K562 (cell line): ENCODE measurements at regions not wholly inside any gene's neighbourhood (a gene's known extent, or its start where the extent isn't known, plus 50 kb on each side); places are given as distances from the start of the nearest gene placed in this dataset.

Source experiments
- ATAC-seq: fragments of 200-7000 bp; cut with Tn5 transposase; 3 replicates; pipeline ENCODE4 v1.9.1; 2020; ENCODE audit warnings: moderate library complexity
- BruUV-seq: library from RNA; stranded (reverse); fragments of 400-500 nt; replicated peaks from 2 replicates; lab custom pipeline; 2021; lab: Mats Ljungman, UMichigan
- CTCF ChIA-PET: fragments of 300-600 bp; formaldehyde crosslinking; extraction: SDS; loops from one replicate; lab custom pipeline; 2021; ENCODE audit warnings: low intra/inter-chr PET ratio; lab: Yijun Ruan, JAX
- POLR2A ChIA-PET: fragments of 300-600, 350-650 bp; sonication (Branson Sonifier 250); formaldehyde crosslinking; extraction: SDS; loops from one replicate; lab custom pipeline; 2021; ENCODE audit warnings: antibody characterized with exemption, inconsistent platforms; lab: Yijun Ruan, JAX
- DNase-seq, 4 experiments: peaks; one replicate each; pipeline versions ENCODE4 v3.0.0 to v3.0.0-alpha.2; 2011 to 2018; ENCODE audit warnings: low spot score in 3 of 4, mixed read lengths in 3 of 4; ENCODE audit errors: extremely low read depth in 1 of 4
- FAIRE-seq: peaks from 2 replicates; lab custom pipeline; 2011; peaks lifted over from hg19 to GRCh38; lab: Jason Lieb, UNC
- H2AFZ ChIP-seq: 2 replicates; pipeline ENCODE4 v1.6.0; 2011; ENCODE audit warnings: low read depth, low read length, control low read depth, inconsistent platforms
- H3K27ac ChIP-seq: fragments of 200-600 bp; 3 replicates; pipeline ENCODE4 v1.8.0; 2011; ENCODE audit warnings: low read depth, mild to moderate bottlenecking, control low read depth, inconsistent platforms, low read length, moderate library complexity, mixed read lengths; ENCODE audit errors: extremely low read depth
- H3K27me3 ChIP-seq, 2 experiments: fragments of 300-600 bp in 1 of 2; 2 replicates in 1 of 2; 3 replicates in 1 of 2; pipeline versions ENCODE4 v1.6.0 to v1.8.0; 2011; ENCODE audit warnings: inconsistent platforms in 2 of 2, low read length in 2 of 2, mild to moderate bottlenecking in 1 of 2, mixed read lengths in 1 of 2, moderate library complexity in 1 of 2; ENCODE audit not compliant: control insufficient read depth in 2 of 2, insufficient read depth in 2 of 2
- H3K36me3 ChIP-seq: fragments of 300-600 bp; 3 replicates; pipeline ENCODE4 v1.8.0; 2011; ENCODE audit warnings: mild to moderate bottlenecking, low read length, inconsistent platforms; ENCODE audit not compliant: control insufficient read depth, insufficient read depth
- H3K4me1 ChIP-seq, 2 experiments: fragments of 200-600 bp in 1 of 2; replicated peaks in 1 of 2; 2 replicates in 1 of 2; 3 replicates in 1 of 2; pipeline versions ENCODE4 v1.5.1 to v1.8.0; 2011; ENCODE audit warnings: inconsistent platforms in 2 of 2, low read length in 2 of 2, mild to moderate bottlenecking in 1 of 2, mixed read lengths in 1 of 2, moderate library complexity in 1 of 2; ENCODE audit not compliant: control insufficient read depth in 2 of 2, insufficient read depth in 2 of 2
- H3K4me2 ChIP-seq: 2 replicates; pipeline ENCODE4 v1.6.1; 2011; ENCODE audit warnings: low read length, control low read depth, inconsistent platforms, mixed read lengths; ENCODE audit not compliant: insufficient read depth
- H3K4me3 ChIP-seq: fragments of 200-600 bp; sonication (generic), shearing (Covaris generic); 2 replicates; pipeline ENCODE4 v1.5.1; 2016; ENCODE audit warnings: control low read depth, inconsistent platforms
- H3K79me2 ChIP-seq: fragments of 200-600 bp; 3 replicates; pipeline ENCODE4 v1.8.0; 2011; ENCODE audit warnings: low read length, inconsistent platforms; ENCODE audit not compliant: control insufficient read depth, insufficient read depth
- H3K9ac ChIP-seq, 2 experiments: 2 replicates each; pipeline versions ENCODE4 v1.6.0 to v1.6.1; 2011; ENCODE audit warnings: low read depth in 2 of 2, low read length in 2 of 2, control low read depth in 1 of 2, inconsistent platforms in 1 of 2, mild to moderate bottlenecking in 1 of 2, mixed read lengths in 1 of 2; ENCODE audit not compliant: insufficient read depth in 1 of 2
- H3K9me1 ChIP-seq: one replicate; pipeline ENCODE4 v1.6.0; 2011; ENCODE audit warnings: inconsistent platforms, mild to moderate bottlenecking, low read length, moderate library complexity; ENCODE audit not compliant: control insufficient read depth, insufficient read depth
- H3K9me3 ChIP-seq: replicated peaks from 2 replicates; pipeline ENCODE4 v1.5.1; 2011; ENCODE audit warnings: low read depth, low read length, inconsistent platforms; ENCODE audit not compliant: control insufficient read depth, insufficient read depth
- H4K20me1 ChIP-seq: replicated peaks from 2 replicates; pipeline ENCODE4 v1.6.1; 2011; ENCODE audit warnings: low read length, inconsistent platforms, mixed read lengths; ENCODE audit not compliant: control insufficient read depth, insufficient read depth
- BRD9 ChIP-seq: fragments of 450-650 bp; IDR thresholded peaks from 2 replicates; pipeline ENCODE4 v1.6.1; 2018; ENCODE audit warnings: low read depth; ENCODE audit not compliant: partially characterized antibody
- DPF2 ChIP-seq: fragments of 450-650 bp; IDR thresholded peaks from 2 replicates; pipeline ENCODE4 v1.6.1; 2016
- ELF4 ChIP-seq: fragments of 450-650 bp; formaldehyde crosslinking; IDR thresholded peaks from 2 replicates; pipeline ENCODE4 v1.4.0; 2022; ENCODE audit warnings: missing genetic modification characterization
- FOXA3 ChIP-seq, 2 experiments: fragments of 450-650 bp in 1 of 2; sonication (generic) in 1 of 2; formaldehyde crosslinking; IDR thresholded peaks in 1 of 2; conservative IDR thresholded peaks in 1 of 2; 2 replicates each; pipeline versions ENCODE4 v1.4.0 to v1.8.0; 2020 to 2022; ENCODE audit warnings: mild to moderate bottlenecking in 2 of 2, missing genetic modification reagents in 1 of 2
- FOXK1 ChIP-seq: sonication (generic); formaldehyde crosslinking; IDR thresholded peaks from 2 replicates; pipeline ENCODE4 v1.8.0; 2022; ENCODE audit warnings: missing genetic modification reagents, mild to moderate bottlenecking, borderline replicate concordance
- HCFC1 ChIP-seq: IDR thresholded peaks from 2 replicates; pipeline ENCODE4 v1.6.1; 2012; ENCODE audit warnings: low read depth, low read length, improper control_type of control experiment
- NR2F6 ChIP-seq: fragments of 450-650 bp; formaldehyde crosslinking; IDR thresholded peaks from 2 replicates; pipeline ENCODE4 v1.4.0; 2020; ENCODE audit warnings: mild to moderate bottlenecking
- SMARCA4 ChIP-seq: fragments of 450-650 bp; IDR thresholded peaks from 2 replicates; pipeline ENCODE4 v1.6.1; 2016
- STAG1 ChIP-seq: sonication (generic); formaldehyde crosslinking; IDR thresholded peaks from 2 replicates; pipeline ENCODE4 v1.5.0; 2020; ENCODE audit warnings: missing genetic modification reagents, borderline replicate concordance
- XRCC4 ChIP-seq: IDR thresholded peaks from one replicate; pipeline ENCODE4 v1.6.1; 2011; ENCODE audit not compliant: insufficient read depth, insufficient read length; ENCODE audit errors: extremely low read depth
- ZSCAN29 ChIP-seq: fragments of 450-650 bp; IDR thresholded peaks from 2 replicates; pipeline ENCODE4 v1.6.1; 2017
- WGBS: fragments of 100-300 bp; shearing (Covaris generic); methylation state at CpG from one replicate; pipeline ENCODE4 v1.1.6; 2016; ENCODE audit warnings: low coverage, mixed read lengths; ENCODE audit not compliant: insufficient coverage; ENCODE audit errors: missing lambda C conversion rate; 5-methylcytosine and 5-hydroxymethylcytosine counted together
- in situ Hi-C: fragments of 300-500 bp; cut with MboI; formaldehyde crosslinking; loops from 4 replicates; pipeline ENCODE4 v1.15.0; 2018; ENCODE audit warnings: inconsistent platforms, mixed read lengths
- intact Hi-C: fragments of 100-400 bp; cut with micrococcal nuclease; formaldehyde crosslinking; loops from 2 replicates; pipeline ENCODE4 v1.14.2; 2022
- TF ChIP-seq, protein P1 (sequence below): fragments of 450-650 bp; formaldehyde crosslinking; IDR thresholded peaks from 2 replicates; pipeline ENCODE4 v1.4.0; 2022; ENCODE audit warnings: missing genetic modification characterization
- TF ChIP-seq, protein P2 (sequence below): fragments of 450-650 bp; IDR thresholded peaks from 2 replicates; pipeline ENCODE4 v1.6.1; 2016; ENCODE audit warnings: missing biosample characterization, missing genetic modification characterization
- TF ChIP-seq, protein P3 (sequence below): fragments of 250-450 bp; sonication (Bioruptor Pico); IDR thresholded peaks from 2 replicates; pipeline ENCODE4 v1.4.0; 2020; ENCODE audit warnings: borderline replicate concordance
- TF ChIP-seq, protein P4 (sequence below), 2 experiments: fragments of 450-650 bp in 1 of 2; sonication (generic) in 1 of 2; formaldehyde crosslinking in 1 of 2; IDR thresholded peaks in 1 of 2; conservative IDR thresholded peaks in 1 of 2; 2 replicates each; pipeline versions ENCODE4 v1.6.1 to v1.8.1; 2016 to 2023; ENCODE audit warnings: mild to moderate bottlenecking in 2 of 2, moderate library complexity in 2 of 2, inconsistent platforms in 1 of 2, missing genetic modification reagents in 1 of 2

DNA sequence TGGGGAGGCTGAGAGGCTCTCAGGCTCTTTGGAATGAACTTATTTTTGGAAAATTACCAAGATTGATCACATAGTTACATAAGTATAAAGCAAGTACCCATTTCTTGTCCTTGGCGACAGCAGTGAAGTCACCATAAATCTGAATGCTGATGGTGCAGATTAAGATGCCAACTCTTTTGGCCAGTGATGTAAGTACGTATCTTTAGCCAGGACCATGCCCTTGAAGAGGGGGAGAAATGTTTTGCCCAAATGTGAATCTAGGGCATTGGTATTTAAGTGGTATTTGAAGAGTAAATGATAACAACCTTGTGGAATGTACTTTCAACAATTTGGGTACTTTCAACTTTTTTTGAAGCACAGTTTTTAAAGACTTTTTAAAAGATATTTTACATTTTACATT lies 68.2 kb upstream of the RAD23B start:
- no TSS peak for BruUV-seq
- H2AFZ ChIP-seq = no peak overlapping the region
- DNase-seq = no peak
- no peak for ATAC-seq
- WGBS = 0% methylated on average over 2 of the region's 2 CpGs
- no peaks in the 10 kb centered on the region for H4K20me1 ChIP-seq
- H3K4me1 ChIP-seq = no peaks in the 10 kb centered on the region
- no peaks in the 10 kb centered on the region for H3K9me3 ChIP-seq
- no peak for FAIRE-seq
- intact Hi-C loops = no loop called here
- no peaks in the 10 kb centered on the region for H3K79me2 ChIP-seq
- H3K9ac ChIP-seq = no peak overlapping the region
- in situ Hi-C loops = no loop called here
- H3K9me1 ChIP-seq = peaks cover 3% of the 10 kb centered on the region
- CTCF ChIA-PET = no interaction called here
- H3K36me3 ChIP-seq = no peaks in the 10 kb centered on the region
- H3K27me3 ChIP-seq = peaks cover 4 to 10% of the 10 kb centered on the region in 2 experiments; a peak in 4 of 5 replicates
- POLR2A ChIA-PET = no interaction called here
- no peak overlapping the region for H3K4me2 ChIP-seq
- H3K4me3 ChIP-seq = no peak overlapping the region
- H3K27ac ChIP-seq = no peak overlapping the region
- TF ChIP-seq NR2F6 (CRISPR knock-in tag) (no peak), ELF4 (CRISPR knock-in tag) (no peak), STAG1 (CRISPR knock-in tag) (no peak), FOXK1 (CRISPR knock-in tag) (no peak), BRD9 (no peak), SMARCA4 (no peak), FOXA3 (CRISPR knock-in tag; conservative IDR thresholded peaks at IDR 0.05 in 1 of 2, IDR thresholded peaks at IDR 0.05 in 1 of 2) (no peak), DPF2 (no peak), ZSCAN29 (no peak), XRCC4 (no peak), HCFC1 (no peak)
- TF ChIP-seq, protein P1, sequence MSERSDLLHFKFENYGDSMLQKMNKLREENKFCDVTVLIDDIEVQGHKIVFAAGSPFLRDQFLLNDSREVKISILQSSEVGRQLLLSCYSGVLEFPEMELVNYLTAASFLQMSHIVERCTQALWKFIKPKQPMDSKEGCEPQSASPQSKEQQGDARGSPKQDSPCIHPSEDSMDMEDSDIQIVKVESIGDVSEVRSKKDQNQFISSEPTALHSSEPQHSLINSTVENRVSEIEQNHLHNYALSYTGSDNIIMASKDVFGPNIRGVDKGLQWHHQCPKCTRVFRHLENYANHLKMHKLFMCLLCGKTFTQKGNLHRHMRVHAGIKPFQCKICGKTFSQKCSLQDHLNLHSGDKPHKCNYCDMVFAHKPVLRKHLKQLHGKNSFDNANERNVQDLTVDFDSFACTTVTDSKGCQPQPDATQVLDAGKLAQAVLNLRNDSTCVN (CRISPR knock-in tag) = no peak
- TF ChIP-seq, protein P2, sequence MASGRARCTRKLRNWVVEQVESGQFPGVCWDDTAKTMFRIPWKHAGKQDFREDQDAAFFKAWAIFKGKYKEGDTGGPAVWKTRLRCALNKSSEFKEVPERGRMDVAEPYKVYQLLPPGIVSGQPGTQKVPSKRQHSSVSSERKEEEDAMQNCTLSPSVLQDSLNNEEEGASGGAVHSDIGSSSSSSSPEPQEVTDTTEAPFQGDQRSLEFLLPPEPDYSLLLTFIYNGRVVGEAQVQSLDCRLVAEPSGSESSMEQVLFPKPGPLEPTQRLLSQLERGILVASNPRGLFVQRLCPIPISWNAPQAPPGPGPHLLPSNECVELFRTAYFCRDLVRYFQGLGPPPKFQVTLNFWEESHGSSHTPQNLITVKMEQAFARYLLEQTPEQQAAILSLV (tag) = no peak
- TF ChIP-seq, protein P3, sequence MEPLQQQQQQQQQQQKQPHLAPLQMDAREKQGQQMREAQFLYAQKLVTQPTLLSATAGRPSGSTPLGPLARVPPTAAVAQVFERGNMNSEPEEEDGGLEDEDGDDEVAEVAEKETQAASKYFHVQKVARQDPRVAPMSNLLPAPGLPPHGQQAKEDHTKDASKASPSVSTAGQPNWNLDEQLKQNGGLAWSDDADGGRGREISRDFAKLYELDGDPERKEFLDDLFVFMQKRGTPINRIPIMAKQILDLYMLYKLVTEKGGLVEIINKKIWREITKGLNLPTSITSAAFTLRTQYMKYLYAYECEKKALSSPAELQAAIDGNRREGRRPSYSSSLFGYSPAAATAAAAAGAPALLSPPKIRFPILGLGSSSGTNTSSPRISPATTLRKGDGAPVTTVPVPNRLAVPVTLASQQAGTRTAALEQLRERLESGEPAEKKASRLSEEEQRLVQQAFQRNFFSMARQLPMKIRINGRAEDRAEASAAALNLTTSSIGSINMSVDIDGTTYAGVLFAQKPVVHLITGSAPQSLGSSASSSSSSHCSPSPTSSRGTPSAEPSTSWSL = no peak
- TF ChIP-seq, protein P4, sequence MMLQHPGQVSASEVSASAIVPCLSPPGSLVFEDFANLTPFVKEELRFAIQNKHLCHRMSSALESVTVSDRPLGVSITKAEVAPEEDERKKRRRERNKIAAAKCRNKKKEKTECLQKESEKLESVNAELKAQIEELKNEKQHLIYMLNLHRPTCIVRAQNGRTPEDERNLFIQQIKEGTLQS (IDR thresholded peaks at IDR 0.05) = no peak
- TF ChIP-seq, protein P4 (CRISPR knock-in tag; conservative IDR thresholded peaks at IDR 0.05) = no peak
